WTC11 (cell line): ENCODE measurements at regions not wholly inside any gene's neighbourhood (a gene's known extent, or its start where the extent isn't known, plus 50 kb on each side); places are given as distances from the start of the nearest gene placed in this dataset.

Experiments used
- AFF4 ChIP-seq: sonication (generic); formaldehyde crosslinking; IDR thresholded peaks from 2 replicates; pipeline ENCODE4 v1.8.1; 2023; ENCODE audit warnings: mild to moderate bottlenecking, missing genetic modification reagents, borderline replicate concordance
- CREB1 ChIP-seq: sonication (generic); formaldehyde crosslinking; IDR thresholded peaks from 2 replicates; pipeline ENCODE4 v1.8.0; 2023; ENCODE audit warnings: mild to moderate bottlenecking, missing genetic modification reagents
- CTCF ChIP-seq: fragments of 200-600 bp; IDR thresholded peaks from 2 replicates; pipeline ENCODE4 v1.8.0; 2022; ENCODE audit warnings: antibody characterized with exemption
- FOXK1 ChIP-seq: sonication (generic); formaldehyde crosslinking; IDR thresholded peaks from 2 replicates; pipeline ENCODE4 v1.8.0; 2022; ENCODE audit warnings: mild to moderate bottlenecking, moderate library complexity, missing genetic modification reagents
- GRHL2 ChIP-seq: fragments of 250-450 bp; sonication (Bioruptor Pico); IDR thresholded peaks from 2 replicates; pipeline ENCODE4 v1.8.0; 2022; ENCODE audit warnings: mild to moderate bottlenecking, moderate library complexity; ENCODE audit not compliant: insufficient replicate concordance, severe bottlenecking
- HMGXB4 ChIP-seq: sonication (generic); formaldehyde crosslinking; IDR thresholded peaks from 2 replicates; pipeline ENCODE4 v1.8.1; 2023; ENCODE audit warnings: mild to moderate bottlenecking, moderate library complexity, missing genetic modification reagents
- MAX ChIP-seq: sonication (generic); formaldehyde crosslinking; IDR thresholded peaks from 2 replicates; pipeline ENCODE4 v1.8.0; 2022; ENCODE audit warnings: mild to moderate bottlenecking, missing genetic modification reagents
- MYBL2 ChIP-seq: sonication (generic); formaldehyde crosslinking; IDR thresholded peaks from 2 replicates; pipeline ENCODE4 v1.8.1; 2023; ENCODE audit warnings: mild to moderate bottlenecking, moderate library complexity, missing genetic modification reagents
- NR2C2 ChIP-seq: sonication (generic); formaldehyde crosslinking; IDR thresholded peaks from 2 replicates; pipeline ENCODE4 v1.8.0; 2022; ENCODE audit warnings: mild to moderate bottlenecking, missing genetic modification reagents
- TEAD4 ChIP-seq: sonication (generic); formaldehyde crosslinking; IDR thresholded peaks from 2 replicates; pipeline ENCODE4 v1.8.0; 2022; ENCODE audit warnings: mild to moderate bottlenecking, missing genetic modification reagents
- ZNF263 ChIP-seq: sonication (generic); formaldehyde crosslinking; IDR thresholded peaks from 2 replicates; pipeline ENCODE4 v1.8.1; 2022; ENCODE audit warnings: low read depth, mild to moderate bottlenecking, moderate library complexity, missing genetic modification reagents

GRCh38 chr3:194767446-194768207 is 81.9 kb downstream of the FAM43A start:
- no peak for TF ChIP-seq FOXK1 (CRISPR knock-in tag)
- no peak for TF ChIP-seq CTCF
- no peak for TF ChIP-seq MYBL2 (CRISPR knock-in tag)
- no peak for TF ChIP-seq MAX (CRISPR knock-in tag)
- TF ChIP-seq CREB1 (CRISPR knock-in tag), result no peak
- TF ChIP-seq GRHL2 (CRISPR knock-in tag), result no peak
- no peak for TF ChIP-seq HMGXB4 (CRISPR knock-in tag)
- TF ChIP-seq ZNF263 (CRISPR knock-in tag), result no peak
- no peak for TF ChIP-seq TEAD4 (CRISPR knock-in tag)
- no peak for TF ChIP-seq NR2C2 (CRISPR knock-in tag)
- no peak for TF ChIP-seq AFF4 (CRISPR knock-in tag)
